ENCODE measurements at regions not wholly inside any gene's neighbourhood (a gene's known extent, or its start where the extent isn't known, plus 50 kb on each side); places are given as distances from the start of the nearest gene placed in this dataset.

DNA sequence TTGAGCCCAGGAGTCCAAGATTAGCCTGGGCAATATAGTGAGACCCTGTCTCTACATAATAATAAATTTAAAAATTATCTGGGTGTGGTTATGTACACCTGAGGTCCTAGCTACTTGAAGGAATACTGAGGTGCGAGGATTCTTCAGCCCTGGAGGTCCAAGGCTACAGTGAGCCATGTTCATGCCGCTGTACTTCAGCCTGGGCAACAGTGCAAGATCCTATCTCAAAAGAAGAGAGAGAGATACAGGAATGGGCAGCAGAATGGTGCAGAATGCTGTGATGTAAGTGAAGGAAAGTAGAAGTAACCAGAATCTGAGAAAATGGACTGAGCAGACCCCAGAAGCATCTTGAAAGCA is 62.7 kb upstream of the EXOC4 start:
- TF ChIP-seq, protein P1, sequence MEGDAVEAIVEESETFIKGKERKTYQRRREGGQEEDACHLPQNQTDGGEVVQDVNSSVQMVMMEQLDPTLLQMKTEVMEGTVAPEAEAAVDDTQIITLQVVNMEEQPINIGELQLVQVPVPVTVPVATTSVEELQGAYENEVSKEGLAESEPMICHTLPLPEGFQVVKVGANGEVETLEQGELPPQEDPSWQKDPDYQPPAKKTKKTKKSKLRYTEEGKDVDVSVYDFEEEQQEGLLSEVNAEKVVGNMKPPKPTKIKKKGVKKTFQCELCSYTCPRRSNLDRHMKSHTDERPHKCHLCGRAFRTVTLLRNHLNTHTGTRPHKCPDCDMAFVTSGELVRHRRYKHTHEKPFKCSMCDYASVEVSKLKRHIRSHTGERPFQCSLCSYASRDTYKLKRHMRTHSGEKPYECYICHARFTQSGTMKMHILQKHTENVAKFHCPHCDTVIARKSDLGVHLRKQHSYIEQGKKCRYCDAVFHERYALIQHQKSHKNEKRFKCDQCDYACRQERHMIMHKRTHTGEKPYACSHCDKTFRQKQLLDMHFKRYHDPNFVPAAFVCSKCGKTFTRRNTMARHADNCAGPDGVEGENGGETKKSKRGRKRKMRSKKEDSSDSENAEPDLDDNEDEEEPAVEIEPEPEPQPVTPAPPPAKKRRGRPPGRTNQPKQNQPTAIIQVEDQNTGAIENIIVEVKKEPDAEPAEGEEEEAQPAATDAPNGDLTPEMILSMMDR (IDR thresholded peaks at IDR 0.05) = no peak
- TF ChIP-seq POLR2AphosphoS5 (IDR thresholded peaks at IDR 0.05; ENCODE audit: insufficient read depth in 1 of 2, low read depth in 1 of 2) = no peak
- Histone ChIP-seq H3K4me3 (no peak overlapping the region), H3K27me3 (no peaks in the 10 kb centered on the region), H3K36me3 (no peaks in the 10 kb centered on the region), H3K4me1 (no peaks in the 10 kb centered on the region), H3K9me3 (no peaks in the 10 kb centered on the region), H3K27ac (no peak overlapping the region)
- DNase-seq (ENCODE audit: extremely low spot score in 2 of 2) = no peak
- intact Hi-C loops (cut with DNase I) = no loop called here

DNA sequence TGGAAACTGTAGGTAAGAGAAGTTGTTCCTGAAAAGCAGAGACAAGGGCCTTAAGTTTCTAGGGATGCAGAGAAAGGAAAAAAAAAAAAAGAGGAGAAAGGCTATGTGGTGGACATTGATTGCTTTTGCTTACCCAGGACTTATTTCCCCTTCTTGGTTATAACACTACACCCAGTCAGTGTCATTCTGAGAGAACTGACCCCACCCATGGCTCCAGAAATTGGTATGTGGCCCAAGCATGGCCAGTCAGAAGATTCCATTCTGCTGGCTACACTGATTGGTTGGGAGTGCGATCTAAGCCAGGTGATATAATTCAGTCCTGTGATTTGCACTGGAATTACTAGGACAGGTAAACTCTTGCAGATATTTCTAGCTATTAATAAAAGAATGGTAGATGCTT is 62.2 kb upstream of the EXOC4 start:
- H3K9me3 ChIP-seq = no peaks in the 10 kb centered on the region
- no peak for DNase-seq (ENCODE audit: extremely low spot score in 2 of 2)
- TF ChIP-seq POLR2A (IDR thresholded peaks at IDR 0.05) = no peak
- TF ChIP-seq, protein P1 (IDR thresholded peaks at IDR 0.05) = no peak
- no peak for TF ChIP-seq POLR2AphosphoS5 (IDR thresholded peaks at IDR 0.05; ENCODE audit: insufficient read depth in 1 of 2, low read depth in 1 of 2)
- H3K4me3 ChIP-seq = no peak overlapping the region
- no peaks in the 10 kb centered on the region for H3K36me3 ChIP-seq
- H3K27me3 ChIP-seq = no peaks in the 10 kb centered on the region
- H3K4me1 ChIP-seq = no peaks in the 10 kb centered on the region
- no peak overlapping the region for H3K27ac ChIP-seq
- intact Hi-C loops (cut with DNase I) = no loop called here

DNA sequence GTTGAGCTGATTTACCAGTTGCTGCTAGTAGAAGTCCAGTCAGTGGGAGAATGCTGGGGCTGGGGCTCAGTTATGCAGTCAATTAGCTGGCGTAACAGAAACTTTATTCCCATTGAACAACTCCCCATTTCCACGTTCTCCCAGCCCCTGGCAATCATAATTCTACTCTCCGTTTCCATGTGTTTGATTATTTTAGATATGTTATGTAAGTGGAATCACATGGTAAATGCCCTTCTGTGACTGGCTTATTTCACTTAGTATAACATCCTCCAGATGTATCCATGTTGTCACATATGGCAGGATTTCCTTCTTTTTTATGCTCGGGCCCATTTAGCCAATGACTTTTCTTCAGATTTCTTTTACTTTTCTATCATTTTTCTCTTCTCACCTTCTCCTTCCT is 61.1 kb upstream of the EXOC4 start:
- intact Hi-C loops (cut with DNase I) = no loop called here
- Histone ChIP-seq H3K27me3 (no peaks in the 10 kb centered on the region), H3K9me3 (no peaks in the 10 kb centered on the region), H3K27ac (no peak overlapping the region), H3K36me3 (no peaks in the 10 kb centered on the region), H3K4me3 (no peak overlapping the region), H3K4me1 (no peaks in the 10 kb centered on the region)
- TF ChIP-seq POLR2A (IDR thresholded peaks at IDR 0.05) (no peak), POLR2AphosphoS5 (IDR thresholded peaks at IDR 0.05; ENCODE audit: insufficient read depth in 1 of 2, low read depth in 1 of 2) (no peak)
- TF ChIP-seq, protein P1 (IDR thresholded peaks at IDR 0.05) = no peak
- no peak for DNase-seq (ENCODE audit: extremely low spot score in 2 of 2)

DNA sequence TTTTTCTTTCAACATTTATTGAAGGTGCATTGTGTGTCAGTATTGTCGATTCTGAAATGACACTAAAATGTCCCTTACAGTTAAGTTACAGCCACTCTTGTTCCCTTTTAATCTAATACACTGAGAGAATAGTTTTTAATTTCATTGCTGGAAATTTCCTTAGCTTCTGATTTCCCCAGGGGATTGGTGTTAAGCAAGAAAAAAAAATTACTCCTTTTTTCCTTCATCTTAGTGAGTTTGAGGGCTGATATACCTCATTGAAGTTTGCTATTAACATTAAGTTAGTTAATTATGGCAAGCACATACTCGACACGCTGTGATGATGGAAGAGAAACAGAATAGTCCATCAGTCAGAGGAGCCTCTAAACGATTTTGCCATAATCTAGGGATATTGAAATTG is 57.0 kb upstream of the EXOC4 start:
- TF ChIP-seq, protein P1 (IDR thresholded peaks at IDR 0.05) = no peak
- H3K4me3 ChIP-seq = no peak overlapping the region
- no peaks in the 10 kb centered on the region for H3K27me3 ChIP-seq
- DNase-seq (ENCODE audit: extremely low spot score in 2 of 2) = no peak
- H3K27ac ChIP-seq = no peak overlapping the region
- no peaks in the 10 kb centered on the region for H3K4me1 ChIP-seq
- intact Hi-C loops (cut with DNase I) = no loop called here
- H3K9me3 ChIP-seq = no peaks in the 10 kb centered on the region
- H3K36me3 ChIP-seq = no peaks in the 10 kb centered on the region

DNA sequence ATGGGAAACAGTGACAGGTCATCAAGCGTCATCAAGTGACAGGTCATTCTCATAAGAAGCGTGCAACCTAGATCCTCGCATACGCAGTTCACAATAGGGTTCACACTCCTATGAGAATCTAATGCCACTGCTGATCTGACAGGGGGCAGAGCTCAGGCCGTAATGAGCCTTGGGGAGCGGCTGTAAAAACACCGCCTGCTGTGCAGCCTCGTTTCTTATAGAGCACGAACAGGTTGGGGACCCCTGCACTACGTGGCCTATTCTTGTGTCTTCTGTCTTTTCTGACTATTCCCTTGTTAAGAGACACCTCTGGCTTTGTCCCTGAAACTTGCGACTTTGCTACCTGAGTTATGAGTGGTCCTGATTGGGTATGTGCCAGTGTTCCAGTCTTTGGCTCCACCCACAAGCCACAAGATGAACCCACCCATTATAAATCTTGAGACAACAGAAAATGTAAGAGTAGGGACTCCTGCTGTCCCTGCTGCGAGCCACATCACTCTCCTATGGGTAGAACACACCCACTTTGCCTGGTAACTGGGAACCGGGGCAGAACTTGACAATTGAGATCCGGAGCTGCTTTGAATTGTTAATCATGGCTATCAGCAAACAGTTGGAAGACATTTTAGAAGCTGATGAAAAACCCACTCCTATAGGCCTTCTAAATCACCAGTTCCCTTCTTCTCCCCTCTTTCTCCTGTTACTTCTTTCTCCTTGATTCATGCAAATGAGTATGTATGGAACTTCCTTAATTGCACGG is 55.8 kb upstream of the EXOC4 start:
- DNase-seq (ENCODE audit: extremely low spot score in 2 of 2) = no peak
- H3K27me3 ChIP-seq = no peaks in the 10 kb centered on the region
- TF ChIP-seq POLR2AphosphoS5 (IDR thresholded peaks at IDR 0.05; ENCODE audit: insufficient read depth in 1 of 2, low read depth in 1 of 2) = no peak
- no peak for TF ChIP-seq POLR2A (IDR thresholded peaks at IDR 0.05)
- TF ChIP-seq, protein P1 (IDR thresholded peaks at IDR 0.05) = no peak
- no peaks in the 10 kb centered on the region for H3K36me3 ChIP-seq
- no peak overlapping the region for H3K4me3 ChIP-seq
- intact Hi-C loops (cut with DNase I) = no loop called here
- no peak overlapping the region for H3K27ac ChIP-seq
- no peaks in the 10 kb centered on the region for H3K9me3 ChIP-seq
- H3K4me1 ChIP-seq = no peaks in the 10 kb centered on the region

All from vagina (tissue), 2 donors.